ENCODE measurements at regions not wholly inside any gene's neighbourhood (a gene's known extent, or its start where the extent isn't known, plus 50 kb on each side); places are given as distances from the start of the nearest gene placed in this dataset.
"Not testable (repeated sequence)": the region's sequence is repeated elsewhere in the genome, so short reads cannot be mapped to it uniquely, and the experiment has no call there.

- DNase-seq (no peak), ATAC-seq (no peak)
Measured at GRCh38 chr2:138390316-138390945, 111.1 kb upstream of the SPOPL start.

DNA sequence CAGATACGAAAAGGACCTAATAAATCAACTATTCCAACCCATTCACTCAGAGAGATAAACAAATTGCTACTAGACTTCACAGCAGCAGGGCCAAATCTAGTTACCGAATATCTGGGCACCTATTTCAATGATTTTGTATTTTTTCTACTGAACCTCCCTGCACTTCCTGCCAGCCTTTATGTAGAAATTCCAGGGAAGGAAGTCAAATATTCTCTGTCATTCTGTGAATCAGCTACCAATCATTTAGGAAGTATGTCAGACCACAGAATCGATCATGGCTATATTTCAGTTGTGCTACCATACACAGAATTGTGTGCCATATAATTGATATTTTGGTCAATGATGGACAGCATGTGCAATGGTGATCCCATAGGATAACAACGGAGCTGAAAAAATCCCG is 109.6 kb upstream of the SPOPL start:
- DNase-seq (no peak), ATAC-seq (no peak)

GRCh38 chr2:138395565-138396306 is 105.8 kb upstream of the SPOPL start:
- ATAC-seq (no peak), DNase-seq (no peak)

DNA sequence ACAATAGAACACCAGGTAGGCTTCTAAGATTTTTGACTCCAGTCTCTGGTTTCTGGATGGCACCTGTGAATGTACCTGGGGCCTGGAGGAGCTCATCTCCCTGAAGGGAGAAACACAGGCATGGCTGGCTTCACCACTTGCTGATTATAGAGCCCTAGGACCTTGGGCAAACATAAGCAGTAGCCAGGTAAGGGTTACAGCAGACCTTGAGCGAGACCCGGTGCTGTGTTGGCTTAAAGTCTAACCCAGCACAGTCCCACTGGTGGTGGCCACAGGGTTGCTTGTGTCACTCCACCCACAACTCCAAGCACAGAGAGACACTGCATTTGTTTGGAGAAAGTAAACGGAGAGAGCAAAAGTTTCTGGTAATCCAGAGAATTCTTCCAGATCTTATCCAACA is 104.7 kb upstream of the SPOPL start:
- DNase-seq (no peak), ATAC-seq (no peak)

DNA sequence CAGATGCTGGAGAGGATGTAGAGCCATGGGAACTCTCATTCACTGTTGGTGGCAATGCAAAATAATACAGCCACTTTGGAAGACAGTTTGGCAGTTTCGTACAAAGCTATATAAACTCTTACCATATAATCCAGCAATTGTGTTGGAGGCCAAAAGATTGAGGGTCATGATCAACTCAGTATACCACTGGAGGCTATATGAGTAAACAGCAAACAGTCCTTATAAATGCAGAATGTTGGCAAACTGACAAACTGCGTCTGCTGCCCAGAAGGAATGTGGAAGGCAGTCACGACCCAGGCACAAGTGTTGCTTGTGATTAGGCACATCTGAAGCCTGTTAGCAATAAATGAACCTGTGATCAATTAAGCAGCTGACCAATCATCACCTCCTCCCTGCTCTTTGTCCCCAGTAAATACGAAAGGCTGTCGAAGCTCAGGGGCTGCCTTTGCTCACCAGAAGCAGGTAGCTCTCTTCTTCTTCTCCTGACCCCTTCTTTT is 98.1 kb upstream of the SPOPL start:
- DNase-seq (no peak), ATAC-seq (no peak)

DNA sequence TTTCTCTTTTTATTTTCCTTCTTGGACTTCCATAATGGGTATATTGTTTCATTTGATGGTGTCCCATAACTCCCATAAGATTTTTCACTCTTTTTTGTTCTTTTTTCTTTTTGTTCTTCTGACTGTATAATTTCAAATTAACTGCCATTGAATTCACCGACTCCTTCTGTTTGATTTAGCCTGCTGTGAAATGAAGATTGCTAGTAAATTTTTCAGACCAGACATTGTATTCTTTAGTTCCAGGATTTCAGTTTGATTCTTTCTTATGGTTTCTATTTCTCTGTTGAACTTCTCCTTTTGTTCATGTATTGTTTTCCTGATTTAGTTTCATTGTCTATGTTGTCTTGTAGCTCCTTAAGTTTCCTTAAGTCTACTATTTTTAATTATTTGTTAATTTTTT is 87.6 kb upstream of the SPOPL start:
- ATAC-seq (no peak), DNase-seq (no peak)

- ATAC-seq (no peak), DNase-seq (no peak)
Measured at GRCh38 chr2:138415985-138416384, 85.6 kb upstream of the SPOPL start.

DNA sequence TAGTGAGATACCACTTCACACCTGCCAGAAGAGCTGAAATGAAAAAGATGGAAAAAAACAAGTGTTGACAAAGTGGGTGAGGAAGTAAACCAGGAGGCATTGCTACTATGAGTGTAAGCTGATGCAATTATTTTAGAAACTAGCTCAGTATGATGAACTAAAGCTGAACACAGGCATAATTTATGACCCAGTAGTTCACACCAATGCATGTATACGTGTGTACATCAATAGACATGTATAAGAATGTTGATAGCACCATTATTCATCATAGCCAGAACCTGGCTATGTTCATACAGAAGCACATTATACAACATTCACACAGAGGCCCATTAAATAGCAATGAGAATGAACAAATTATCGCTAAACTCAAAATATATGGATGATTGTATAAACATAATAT is 83.1 kb upstream of the SPOPL start:
- ATAC-seq (no peak), DNase-seq (no peak)

GRCh38 chr2:138421315-138421970 is 80.1 kb upstream of the SPOPL start:
- ATAC-seq (no peak), DNase-seq (no peak)

- ATAC-seq (no peak), DNase-seq (no peak)
Measured at GRCh38 chr2:138421971-138422335, 79.6 kb upstream of the SPOPL start.

GRCh38 chr2:138423198-138423597 is 78.4 kb upstream of the SPOPL start:
- DNase-seq (no peak), ATAC-seq (no peak)

GRCh38 chr2:138423745-138424144 is 77.8 kb upstream of the SPOPL start:
- ATAC-seq: no peak
- no peak for DNase-seq

DNA sequence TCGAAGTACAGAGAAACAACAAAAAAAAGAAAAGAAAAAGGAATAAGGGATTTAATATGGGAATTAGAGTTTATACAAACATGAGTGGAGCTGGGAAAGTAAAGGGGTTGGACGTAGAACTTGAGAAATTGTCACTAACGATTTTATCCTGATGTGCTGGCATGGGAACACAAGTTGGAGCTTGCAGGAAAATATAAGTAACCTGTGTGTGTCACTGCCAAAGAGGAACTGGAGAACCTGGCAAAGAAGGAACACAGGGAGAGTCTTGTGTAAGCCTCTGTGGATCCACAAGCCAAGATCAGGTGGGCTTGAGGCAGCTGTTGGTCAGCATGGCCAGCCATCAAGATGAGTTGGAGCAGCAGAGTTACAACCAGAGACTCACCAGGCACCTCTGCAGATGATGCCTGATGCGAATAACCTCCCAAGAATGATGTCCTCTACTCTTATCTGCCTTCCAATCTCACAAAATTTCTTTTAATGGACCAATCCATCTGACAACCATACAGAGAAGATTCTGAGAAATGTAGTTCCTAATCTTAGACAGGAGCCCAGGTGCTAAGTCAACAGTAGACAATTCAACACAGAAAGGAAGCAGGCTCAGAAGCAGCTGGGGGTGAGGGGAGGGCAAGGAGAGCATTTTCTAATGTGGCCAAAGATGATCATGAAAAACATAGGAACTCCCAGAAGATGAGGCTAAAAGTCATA is 77.0 kb upstream of the SPOPL start:
- DNase-seq (no peak), ATAC-seq (no peak)

DNA sequence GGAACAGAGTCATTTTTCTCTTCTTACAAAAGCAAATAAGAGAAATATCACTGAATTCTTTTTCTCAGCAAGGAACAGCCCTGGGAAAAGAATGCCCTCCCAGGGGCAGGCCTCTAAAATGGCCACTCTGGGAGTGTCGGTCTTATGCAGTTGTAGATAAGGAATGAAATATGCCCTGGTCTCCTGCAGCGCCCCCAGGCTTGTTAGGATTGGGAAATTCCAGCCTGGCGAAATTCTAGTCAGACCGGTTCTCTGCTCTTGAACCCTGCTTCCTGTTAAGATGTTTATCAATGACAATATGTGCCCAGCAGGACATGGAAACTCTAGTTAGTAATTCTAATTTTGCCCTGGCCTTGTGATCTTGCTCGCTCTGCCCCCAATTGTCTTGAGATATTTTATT is 75.5 kb upstream of the SPOPL start:
- DNase-seq, ATAC-seq: not testable (repeated sequence)

DNA sequence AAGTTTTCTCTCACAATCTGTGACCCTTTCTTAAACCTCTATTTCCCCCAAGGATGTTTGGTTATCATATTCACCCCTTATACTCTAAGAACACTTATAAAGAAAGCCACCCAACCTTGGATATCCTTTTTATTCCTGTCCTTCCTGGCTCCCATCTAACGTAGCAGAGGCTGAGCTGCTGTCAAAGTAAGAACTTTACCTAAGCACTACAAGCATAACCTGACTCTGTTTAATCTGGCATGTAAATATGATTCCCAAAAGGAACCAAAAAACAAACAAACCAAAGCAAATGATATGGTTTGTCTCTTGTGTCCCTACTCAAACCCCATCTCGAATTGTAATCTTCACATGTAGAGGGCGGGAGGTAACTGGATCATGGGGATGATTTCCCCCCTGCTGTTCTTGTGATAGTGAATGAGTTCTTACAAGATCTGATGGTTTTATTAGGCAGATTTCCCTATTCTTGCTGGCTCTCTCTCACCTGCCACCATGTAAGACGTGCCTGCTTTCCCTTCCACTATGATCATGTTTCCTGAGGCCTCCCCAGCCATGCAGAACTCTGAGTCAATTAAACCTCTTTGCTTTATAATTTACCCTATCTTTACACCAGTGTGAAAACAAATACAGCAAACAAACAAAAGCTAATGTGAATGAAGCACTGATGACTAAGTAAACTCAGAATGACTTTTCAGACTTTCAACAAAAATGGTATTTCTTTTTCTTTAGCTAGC is 72.7 kb upstream of the SPOPL start:
- ATAC-seq: no peak
- no peak for DNase-seq

DNA sequence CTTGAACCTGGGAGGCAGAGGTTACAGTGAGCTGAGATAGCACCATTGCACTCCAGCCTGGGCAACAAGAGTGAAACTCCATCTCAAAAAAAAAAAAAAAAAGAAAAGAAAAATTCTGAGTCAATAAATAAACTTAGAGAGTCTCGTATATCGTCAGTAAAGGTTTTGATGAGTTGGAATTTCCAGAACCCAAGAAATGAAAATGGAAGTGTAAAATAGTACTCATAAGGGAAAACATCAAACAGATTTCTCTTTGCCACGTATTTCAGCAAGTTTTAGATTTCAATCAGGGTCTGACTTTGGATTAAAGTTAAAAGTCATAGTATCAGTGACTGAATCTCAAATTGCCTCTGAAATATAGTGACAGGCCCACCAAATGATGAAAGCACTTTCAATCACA is 71.4 kb upstream of the SPOPL start:
- no peak for ATAC-seq

GRCh38 chr2:138432971-138433370 is 68.6 kb upstream of the SPOPL start:
- ATAC-seq: no peak

More for the DNA sequence above, 71.4 kb upstream of the SPOPL start:
- no peak for DNase-seq

GRCh38 chr2:138433995-138434951 is 67.3 kb upstream of the SPOPL start:
- ATAC-seq: no peak
- no peak for DNase-seq

More at GRCh38 chr2:138432971-138433370, 68.6 kb upstream of the SPOPL start:
- DNase-seq: no peak

DNA sequence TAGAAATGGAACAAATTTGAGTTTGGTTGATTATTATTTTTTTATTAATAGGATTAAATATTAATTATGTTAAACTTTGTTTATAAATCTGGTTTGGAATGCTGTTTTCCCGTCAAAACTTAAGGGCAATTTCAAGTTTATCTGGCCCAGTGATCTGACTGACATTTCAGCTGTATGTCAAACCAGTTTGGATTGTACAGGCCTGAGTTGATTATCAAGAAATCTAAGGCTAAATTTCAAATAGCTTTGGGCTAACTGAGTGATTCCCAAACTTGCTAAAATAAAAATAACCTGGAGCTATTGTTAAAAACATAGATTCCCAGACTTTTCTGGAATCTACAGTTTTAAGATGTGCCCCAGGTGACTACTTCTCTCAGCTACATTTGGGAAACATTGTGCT is 65.9 kb upstream of the SPOPL start:
- no peak for ATAC-seq

DNA sequence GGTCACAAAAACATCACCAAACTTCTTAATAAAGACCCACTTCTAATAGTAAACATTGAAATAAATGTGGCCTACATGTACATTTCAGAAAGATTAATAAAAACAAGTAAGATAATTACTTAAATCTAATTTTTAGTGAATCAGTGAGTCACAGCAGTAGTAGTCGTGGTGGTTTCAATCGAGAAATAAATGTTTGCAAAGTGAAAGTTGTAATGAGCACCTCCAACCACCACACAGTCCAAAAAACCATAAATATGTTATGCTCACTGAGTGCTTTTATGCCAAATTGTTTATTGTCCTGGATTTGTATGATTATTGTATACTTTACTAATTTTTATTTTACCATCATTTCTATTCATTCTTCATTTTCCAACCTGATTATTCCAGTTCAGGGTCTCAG is 61.8 kb upstream of the SPOPL start:
- DNase-seq: no peak
- no peak for ATAC-seq

More for the DNA sequence above, 65.9 kb upstream of the SPOPL start:
- no peak for DNase-seq

DNA sequence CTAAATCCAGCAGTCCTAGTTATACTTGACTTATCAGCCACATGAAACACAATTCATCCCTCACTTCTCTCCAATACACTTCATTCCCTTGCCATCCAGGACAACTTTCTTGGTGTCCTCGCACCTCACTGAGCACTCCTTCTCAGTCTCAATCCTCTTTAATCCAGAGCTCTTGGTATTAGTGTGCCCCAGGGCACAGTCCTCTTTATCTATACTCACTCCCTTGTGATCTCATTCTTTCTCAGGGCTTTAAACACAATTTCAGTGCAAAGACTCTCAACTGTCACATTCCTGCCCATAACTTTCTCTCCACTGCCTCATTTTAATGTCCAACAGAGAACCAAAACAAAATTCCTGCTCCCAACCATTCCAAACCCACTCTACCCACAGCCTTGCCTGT is 60.8 kb upstream of the SPOPL start:
- no peak for DNase-seq
- no peak for ATAC-seq
